NOMO-1 treated with DMSO at 0.1 percent for 48 hours (cell line): ENCODE measurements at regions not wholly inside any gene's neighbourhood (a gene's known extent, or its start where the extent isn't known, plus 50 kb on each side); places are given as distances from the start of the nearest gene placed in this dataset.
"Not testable (repeated sequence)": the region's sequence is repeated elsewhere in the genome, so short reads cannot be mapped to it uniquely, and the experiment has no call there.

ENCODE experiments used
- DNase-seq: peaks from one replicate; lab custom pipeline; 2025; ENCODE audit not compliant: unreplicated experiment; lab: John Stamatoyannopoulos, UW

- DNase-seq, result no peak
These were observed 137.7 kb upstream of the GRM7 start for GRCh38 chr3:6723205-6723604.

DNA sequence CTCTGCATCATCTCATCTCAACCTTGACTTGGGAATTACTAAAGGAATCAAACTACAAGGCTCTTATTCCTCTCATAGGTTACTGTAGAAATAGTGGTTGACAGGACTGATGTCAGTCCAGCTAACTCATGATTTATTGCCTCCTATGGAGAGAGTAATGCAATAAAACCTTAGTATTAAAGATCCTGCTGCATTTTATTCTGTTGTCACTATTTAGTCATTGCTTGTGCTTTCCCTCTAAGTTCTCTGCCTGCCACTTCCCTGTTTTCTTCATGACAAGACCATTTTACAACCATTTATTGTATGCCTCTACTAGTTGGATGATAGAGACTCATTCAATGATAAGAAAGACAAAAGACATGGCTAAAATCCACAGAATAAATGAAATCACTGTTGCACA lies 134.1 kb upstream of the GRM7 start:
- DNase-seq, result no peak

DNA sequence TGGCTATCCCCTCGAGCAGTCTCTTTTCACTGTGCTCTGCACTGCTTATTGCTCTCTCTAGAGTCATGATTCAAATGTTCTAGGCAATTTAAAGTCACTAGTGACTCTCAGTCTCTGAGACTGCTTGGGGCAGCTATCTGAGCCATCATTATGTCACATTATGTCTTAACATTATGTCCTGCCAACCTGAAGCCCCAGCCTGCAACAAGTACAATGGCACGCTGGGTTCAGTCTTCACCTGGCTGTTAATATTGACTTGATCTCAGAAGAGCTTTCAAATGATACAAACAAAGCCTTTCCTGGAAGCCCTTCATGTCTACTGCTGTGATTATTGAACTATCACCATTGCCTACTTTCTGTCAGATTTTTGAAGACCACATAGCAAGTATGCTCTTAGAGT lies 128.1 kb upstream of the GRM7 start:
- DNase-seq, result no peak

DNA sequence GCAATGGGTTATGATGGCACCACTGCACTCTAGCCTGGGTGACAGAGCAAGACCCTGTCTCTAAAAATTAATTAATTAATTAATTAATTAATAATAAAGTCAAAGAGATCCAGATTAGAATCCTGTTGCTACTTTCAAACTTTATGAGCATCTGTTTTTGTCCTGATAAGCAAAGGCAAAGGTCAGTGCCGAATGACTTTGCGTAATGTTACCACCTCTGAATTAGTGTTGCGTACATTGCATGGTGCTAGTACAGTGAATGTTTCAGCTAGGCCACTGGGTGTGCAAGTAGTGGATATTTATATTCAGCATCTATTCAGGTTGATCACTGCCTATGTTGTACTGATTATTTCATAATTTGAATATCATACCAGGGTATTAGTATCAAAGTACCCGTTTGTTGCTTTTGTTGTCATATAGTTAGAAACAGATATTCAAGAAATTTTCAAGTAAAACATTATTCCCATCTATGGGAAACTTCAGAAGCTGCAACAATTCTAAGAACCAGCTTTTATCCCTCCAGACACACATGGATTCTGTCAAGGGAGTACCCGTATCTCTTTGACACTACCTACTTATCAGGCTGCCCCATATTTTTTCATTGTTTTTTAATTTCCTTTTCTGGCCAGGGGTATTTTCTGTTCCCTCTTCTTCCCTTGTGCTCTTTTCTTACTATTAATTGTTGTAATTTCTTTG lies 127.1 kb upstream of the GRM7 start:
- DNase-seq, result no peak

DNA sequence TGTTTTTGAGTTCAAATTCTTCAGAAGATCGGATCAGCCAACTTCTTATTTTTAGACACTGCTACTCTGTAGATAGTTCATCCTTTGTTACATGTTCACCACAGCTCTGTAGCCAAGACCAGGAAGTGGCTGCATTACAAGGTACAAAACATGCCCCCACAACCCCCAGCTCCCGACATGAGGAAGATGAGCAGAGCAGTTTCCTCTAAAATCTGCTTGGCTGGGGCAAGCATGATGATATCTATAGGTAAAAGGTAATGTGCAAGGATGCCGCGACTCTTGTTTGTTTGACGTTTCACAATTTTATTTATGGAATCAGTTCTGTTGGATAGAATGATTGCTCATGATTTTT lies 126.5 kb upstream of the GRM7 start:
- no peak for DNase-seq

- no peak for DNase-seq
These were observed 123.9 kb upstream of the GRM7 start for GRCh38 chr3:6736836-6737629.

- DNase-seq, result no peak
These were observed 123.3 kb upstream of the GRM7 start for GRCh38 chr3:6737630-6738029.

GRCh38 chr3:6739288-6739687 lies 121.6 kb upstream of the GRM7 start:
- no peak for DNase-seq

GRCh38 chr3:6743067-6743720 lies 117.7 kb upstream of the GRM7 start:
- no peak for DNase-seq

DNA sequence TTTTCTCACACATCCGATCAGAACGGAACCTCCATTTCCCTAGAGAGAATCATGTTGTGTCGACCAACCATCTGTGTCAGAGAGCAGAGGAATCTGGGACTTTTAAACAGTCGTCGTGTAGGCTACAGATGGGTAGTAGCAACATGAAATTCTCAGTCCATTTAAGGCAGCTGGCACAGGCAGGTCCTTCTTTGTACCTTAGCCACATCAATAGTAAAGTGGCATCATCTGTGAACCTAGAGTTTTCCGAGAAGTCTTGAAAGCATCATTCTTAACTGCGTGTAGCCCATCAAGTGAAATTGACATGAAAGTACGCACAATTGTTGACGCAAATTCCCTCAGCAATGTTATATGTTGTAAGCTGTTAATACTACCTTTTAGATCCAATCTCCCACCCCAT lies 114.5 kb upstream of the GRM7 start:
- no peak for DNase-seq

DNA sequence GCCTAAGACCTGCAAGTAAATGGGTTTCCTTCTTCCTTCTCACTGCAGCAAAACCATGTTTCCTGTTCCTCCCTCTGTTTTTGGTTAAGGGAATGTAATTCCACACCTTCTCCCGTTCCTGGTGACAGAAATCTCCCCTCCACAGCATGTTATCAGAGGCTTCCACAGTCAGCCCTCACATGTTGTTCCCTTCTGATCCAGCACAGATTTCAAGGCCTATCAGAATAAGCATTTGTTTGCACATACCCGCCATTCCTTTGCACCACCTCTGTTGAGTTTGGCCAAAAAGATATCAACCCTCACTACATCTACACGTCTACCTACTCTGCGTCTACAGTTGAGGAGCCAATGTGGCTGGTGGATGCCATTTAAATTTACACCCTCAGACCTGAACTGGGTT lies 113.9 kb upstream of the GRM7 start:
- DNase-seq, result no peak

- DNase-seq, result no peak
These were observed 110.1 kb upstream of the GRM7 start for GRCh38 chr3:6750782-6751181.

DNA sequence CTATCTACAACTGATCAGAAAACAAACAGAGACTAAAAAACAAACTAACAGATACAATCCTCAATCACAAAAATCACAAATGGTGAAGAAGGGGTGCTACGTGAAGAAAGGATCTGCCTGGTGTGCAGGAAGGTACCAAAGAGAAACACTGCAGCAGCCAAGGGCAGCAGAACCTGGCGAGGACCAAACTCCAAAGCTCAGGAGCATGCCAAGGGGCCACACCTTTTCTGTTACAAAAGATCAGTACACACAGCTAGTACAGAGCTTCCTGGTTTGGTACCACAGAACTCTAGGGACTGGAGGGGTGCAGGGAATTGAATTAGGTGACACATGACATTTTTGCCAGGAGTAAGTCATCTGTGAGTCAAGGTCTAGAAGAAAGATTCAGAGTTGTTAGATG lies 107.4 kb upstream of the GRM7 start:
- DNase-seq, result no peak

GRCh38 chr3:6769532-6770396 lies 91.2 kb upstream of the GRM7 start:
- DNase-seq, result not testable (repeated sequence)

DNA sequence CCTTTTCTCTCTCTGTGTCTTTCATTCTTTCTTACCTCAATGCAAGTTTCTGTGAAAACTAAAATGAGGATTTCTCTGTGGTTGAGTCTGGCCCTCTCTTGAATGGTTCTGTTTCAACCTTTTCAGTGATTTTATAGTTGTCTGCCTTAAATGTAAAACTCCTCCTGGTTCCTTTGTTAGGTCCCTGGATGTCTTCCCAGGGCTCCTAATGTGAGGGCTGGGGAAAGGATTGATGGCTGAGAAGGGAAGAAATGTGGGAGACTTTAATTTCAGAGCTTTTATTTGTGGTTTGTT lies 90.6 kb upstream of the GRM7 start:
- DNase-seq, result no peak

GRCh38 chr3:6771171-6771570 lies 89.7 kb upstream of the GRM7 start:
- no peak for DNase-seq

DNA sequence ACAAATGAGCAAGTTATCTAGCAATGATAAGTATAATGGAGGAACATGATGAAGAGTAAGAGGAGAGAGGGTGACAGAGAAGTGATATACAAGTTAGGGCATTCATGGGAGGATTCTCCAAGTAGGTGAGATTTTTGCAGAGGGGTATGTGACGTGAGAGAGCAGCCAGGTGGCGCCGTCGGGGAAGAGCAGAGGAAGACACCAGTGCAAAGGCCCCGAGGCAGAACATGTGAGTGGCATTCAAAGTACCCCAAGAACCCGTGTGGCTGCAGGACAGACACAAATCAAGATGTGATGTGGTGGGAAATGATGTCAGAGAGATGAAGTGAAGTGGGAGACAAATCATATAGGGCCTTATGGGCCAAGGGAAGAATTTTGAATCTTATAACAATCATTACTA lies 81.8 kb upstream of the GRM7 start:
- DNase-seq, result no peak

- no peak for DNase-seq
These were observed 79.8 kb upstream of the GRM7 start for GRCh38 chr3:6781092-6781491.

GRCh38 chr3:6785726-6786125 lies 75.2 kb upstream of the GRM7 start:
- DNase-seq, result no peak

DNA sequence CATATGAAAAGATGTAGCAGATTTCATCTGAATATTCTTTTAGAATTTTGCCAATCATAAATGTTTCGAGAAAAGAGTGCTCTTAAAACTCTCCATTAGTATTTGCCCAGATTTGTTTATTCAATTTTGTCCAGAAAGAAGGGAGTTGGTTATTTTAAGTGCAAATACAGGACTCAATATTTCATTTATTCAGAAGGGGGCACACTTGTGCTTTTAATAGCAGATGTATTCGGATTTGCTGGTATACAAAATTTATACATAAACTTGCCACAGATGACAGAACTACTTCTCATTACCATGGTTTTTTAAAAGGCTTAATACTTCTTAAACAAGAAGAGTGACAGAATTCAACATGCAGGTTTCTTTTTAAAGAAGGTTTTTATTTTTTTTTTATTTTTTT lies 69.8 kb upstream of the GRM7 start:
- DNase-seq, result no peak

GRCh38 chr3:6799264-6799915 lies 61.5 kb upstream of the GRM7 start:
- peak; percentile 13 for DNase-seq
